DND-41 (cell line): ENCODE measurements at regions not wholly inside any gene's neighbourhood (a gene's known extent, or its start where the extent isn't known, plus 50 kb on each side); places are given as distances from the start of the nearest gene placed in this dataset.

ENCODE experiments used
- ATAC-seq: fragments of 200-7000 bp; cut with Tn5 transposase; 3 replicates; pipeline ENCODE4 v1.9.1; 2021; ENCODE audit warnings: low read depth; ENCODE audit not compliant: insufficient read depth
- DNase-seq: peaks from one replicate; pipeline ENCODE4 v3.0.0-alpha.2; 2020
- H2AFZ ChIP-seq: 2 replicates; pipeline ENCODE4 v1.6.0; 2012; ENCODE audit warnings: low read depth, low read length
- H3K27ac ChIP-seq: 2 replicates; pipeline ENCODE4 v1.5.1; 2012; ENCODE audit warnings: low read length, inconsistent platforms
- H3K27me3 ChIP-seq: fragments of 200-600 bp; sonication (generic); 2 replicates; pipeline ENCODE4 v1.6.0; 2012; ENCODE audit warnings: low read length, mild to moderate bottlenecking, inconsistent platforms; ENCODE audit not compliant: insufficient read depth, poor library complexity
- H3K36me3 ChIP-seq: 2 replicates; pipeline ENCODE4 v1.5.1; 2012; ENCODE audit warnings: low read length, inconsistent platforms; ENCODE audit not compliant: insufficient read depth
- H3K4me1 ChIP-seq: 2 replicates; pipeline ENCODE4 v1.5.1; 2012; ENCODE audit warnings: mild to moderate bottlenecking, low read length; ENCODE audit not compliant: insufficient read depth
- H3K4me2 ChIP-seq: 2 replicates; pipeline ENCODE4 v1.6.0; 2012; ENCODE audit warnings: mild to moderate bottlenecking, moderate library complexity, low read length, inconsistent platforms; ENCODE audit not compliant: insufficient read depth
- H3K4me3 ChIP-seq, 2 experiments: fragments of 200-600 bp in 1 of 2; shearing (Covaris generic) in 1 of 2; 2 replicates each; pipeline ENCODE4 v1.5.1; 2012 to 2016; ENCODE audit warnings: inconsistent platforms in 2 of 2, low read length in 2 of 2, mild to moderate bottlenecking in 2 of 2, low read depth in 1 of 2, moderate library complexity in 1 of 2
- H3K79me2 ChIP-seq: 2 replicates; pipeline ENCODE4 v1.6.0; 2012; ENCODE audit warnings: low read length, inconsistent platforms; ENCODE audit not compliant: insufficient read depth
- H3K9ac ChIP-seq: 2 replicates; pipeline ENCODE4 v1.6.0; 2012; ENCODE audit warnings: low read depth, mild to moderate bottlenecking, inconsistent platforms, low read length, moderate library complexity
- H3K9me3 ChIP-seq: 2 replicates; pipeline ENCODE4 v1.5.1; 2012; ENCODE audit warnings: low read length, moderate library complexity, mild to moderate bottlenecking, inconsistent platforms; ENCODE audit not compliant: insufficient read depth, severe bottlenecking
- H4K20me1 ChIP-seq: 2 replicates; pipeline ENCODE4 v1.6.0; 2012; ENCODE audit warnings: low read length; ENCODE audit not compliant: insufficient read depth
- CTCF ChIP-seq: IDR thresholded peaks from 2 replicates; pipeline ENCODE4 v1.5.1; 2012; ENCODE audit warnings: borderline replicate concordance, low read length, moderate library complexity, mild to moderate bottlenecking; ENCODE audit not compliant: poor library complexity, severe bottlenecking; ENCODE audit errors: extremely low read depth
- EZH2 ChIP-seq: IDR thresholded peaks from 3 replicates; pipeline ENCODE4 v1.6.1; 2012; ENCODE audit warnings: borderline replicate concordance, low read depth, mild to moderate bottlenecking, moderate library complexity, low read length, inconsistent platforms; ENCODE audit not compliant: severe bottlenecking

DNA sequence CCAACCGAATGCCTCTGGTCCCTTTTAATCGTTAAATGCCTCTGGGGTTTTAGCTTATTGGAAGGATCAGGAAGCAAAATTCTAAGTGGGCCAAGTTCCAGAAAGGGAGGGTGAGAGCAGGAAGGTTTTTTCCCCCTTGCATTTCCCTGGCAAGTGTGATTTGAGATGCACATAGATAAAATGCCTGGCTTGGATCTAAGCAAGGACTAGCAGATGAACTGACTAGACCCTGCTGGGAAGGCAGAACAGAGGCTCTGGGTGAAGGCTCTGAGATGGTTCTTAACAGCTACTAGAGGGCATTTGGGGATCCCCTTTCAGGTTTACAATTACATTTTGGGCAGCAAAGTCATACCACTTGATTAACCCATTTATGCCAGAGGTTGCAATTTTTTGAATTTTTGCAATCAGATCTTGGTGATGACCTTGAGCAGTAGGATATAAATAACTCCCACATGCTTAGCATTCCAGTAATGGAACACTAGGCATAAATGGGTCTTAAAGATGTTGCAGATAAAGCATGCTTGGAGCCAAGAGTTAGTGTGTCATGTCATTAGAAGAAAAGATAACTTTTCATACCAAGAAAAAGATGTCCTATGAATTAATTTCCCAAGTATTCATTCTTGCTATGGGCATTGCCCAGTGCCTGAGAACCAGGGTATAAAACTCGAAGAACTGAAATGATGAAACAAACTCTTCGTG is 205.9 kb downstream of the SEC23IP start:
- Histone ChIP-seq H2AFZ (no peak overlapping the region), H4K20me1 (no peaks in the 10 kb centered on the region), H3K4me2 (no peak overlapping the region), H3K4me3 (no peak overlapping the region), H3K27ac (no peak overlapping the region), H3K79me2 (no peaks in the 10 kb centered on the region), H3K36me3 (no peaks in the 10 kb centered on the region), H3K27me3 (peaks cover 4% of the 10 kb centered on the region), H3K4me1 (no peaks in the 10 kb centered on the region), H3K9ac (no peak overlapping the region), H3K9me3 (no peaks in the 10 kb centered on the region)
- DNase-seq: no peak
- ATAC-seq: no peak
- TF ChIP-seq EZH2 (no peak), CTCF (no peak)

GRCh38 chr10:120103738-120104560 is 211.4 kb downstream of the SEC23IP start:
- ATAC-seq (no peak), DNase-seq (no peak)
- H3K4me3 ChIP-seq: no peak overlapping the region
- no peak overlapping the region for H3K4me2 ChIP-seq
- no peaks in the 10 kb centered on the region for H3K36me3 ChIP-seq
- no peaks in the 10 kb centered on the region for H3K79me2 ChIP-seq
- H2AFZ ChIP-seq: no peak overlapping the region
- peaks cover 13% of the 10 kb centered on the region for H3K27me3 ChIP-seq
- no peak overlapping the region for H3K9ac ChIP-seq
- H3K27ac ChIP-seq: no peak overlapping the region
- TF ChIP-seq EZH2: no peak
- TF ChIP-seq CTCF: no peak
- no peaks in the 10 kb centered on the region for H3K4me1 ChIP-seq
- no peaks in the 10 kb centered on the region for H3K9me3 ChIP-seq
- no peaks in the 10 kb centered on the region for H4K20me1 ChIP-seq

DNA sequence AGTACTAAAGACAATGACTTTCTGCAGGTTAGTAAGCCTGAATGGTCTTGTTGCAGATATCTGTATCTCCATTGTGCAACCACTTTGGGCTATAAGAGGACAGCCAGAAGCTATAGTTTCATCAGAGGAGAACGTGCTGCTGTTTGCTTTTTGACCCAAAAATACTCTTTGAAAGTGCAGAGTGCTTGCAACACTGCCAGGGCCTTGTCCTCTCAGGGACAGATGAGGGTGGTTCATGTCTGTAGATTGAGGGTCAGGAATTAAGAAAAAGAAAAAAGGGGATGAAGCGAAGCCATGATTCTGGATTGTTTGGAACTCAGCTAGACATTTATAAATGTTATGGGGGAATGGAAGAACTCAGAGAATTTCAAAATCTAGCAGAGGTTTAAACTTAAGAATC is 212.5 kb downstream of the SEC23IP start:
- no peak overlapping the region for H3K9ac ChIP-seq
- TF ChIP-seq EZH2: no peak
- TF ChIP-seq CTCF: no peak
- DNase-seq (no peak), ATAC-seq (no peak)
- no peaks in the 10 kb centered on the region for H3K79me2 ChIP-seq
- no peak overlapping the region for H3K4me2 ChIP-seq
- H3K27ac ChIP-seq: no peak overlapping the region
- no peaks in the 10 kb centered on the region for H3K9me3 ChIP-seq
- H2AFZ ChIP-seq: no peak overlapping the region
- no peaks in the 10 kb centered on the region for H3K4me1 ChIP-seq
- H3K27me3 ChIP-seq: peaks cover 13% of the 10 kb centered on the region
- H3K4me3 ChIP-seq: no peak overlapping the region
- no peaks in the 10 kb centered on the region for H3K36me3 ChIP-seq
- no peaks in the 10 kb centered on the region for H4K20me1 ChIP-seq
